Ishikawa (cell line): ENCODE measurements at regions not wholly inside any gene's neighbourhood (a gene's known extent, or its start where the extent isn't known, plus 50 kb on each side); places are given as distances from the start of the nearest gene placed in this dataset.

ENCODE experiments used
- CEBPB ChIP-seq: IDR thresholded peaks from 2 replicates; pipeline ENCODE4 v1.6.1; 2012
- CREB1 ChIP-seq: IDR thresholded peaks from 2 replicates; pipeline ENCODE4 v1.6.1; 2012; ENCODE audit warnings: low read depth
- EGR1 ChIP-seq: IDR thresholded peaks from 2 replicates; pipeline ENCODE4 v1.6.1; 2012
- EP300 ChIP-seq: IDR thresholded peaks from 2 replicates; pipeline ENCODE4 v1.6.1; 2012; ENCODE audit warnings: borderline replicate concordance
- FOXM1 ChIP-seq: IDR thresholded peaks from 2 replicates; pipeline ENCODE4 v1.6.1; 2012; ENCODE audit warnings: low read depth, borderline replicate concordance
- NFIC ChIP-seq: IDR thresholded peaks from 2 replicates; pipeline ENCODE4 v1.6.1; 2012
- RAD21 ChIP-seq: IDR thresholded peaks from 2 replicates; pipeline ENCODE4 v1.6.1; 2012; ENCODE audit warnings: low read depth
- TAF1 ChIP-seq: IDR thresholded peaks from 2 replicates; pipeline ENCODE4 v1.6.1; 2012; ENCODE audit warnings: low read depth, mild to moderate bottlenecking
- TCF12 ChIP-seq: IDR thresholded peaks from 2 replicates; pipeline ENCODE4 v1.6.1; 2012; ENCODE audit warnings: low read depth
- TEAD4 ChIP-seq: IDR thresholded peaks from 2 replicates; pipeline ENCODE4 v1.6.1; 2012
- YY1 ChIP-seq: IDR thresholded peaks from 2 replicates; pipeline ENCODE4 v1.6.1; 2012; ENCODE audit warnings: low read depth
- ZBTB7A ChIP-seq: IDR thresholded peaks from 2 replicates; pipeline ENCODE4 v1.6.1; 2012; ENCODE audit warnings: low read depth
- TF ChIP-seq, protein P1 (sequence below): IDR thresholded peaks from 2 replicates; pipeline ENCODE4 v1.6.1; 2012; ENCODE audit warnings: low read depth, mild to moderate bottlenecking
- TF ChIP-seq, protein P2 (sequence below): IDR thresholded peaks from 2 replicates; pipeline ENCODE4 v1.6.1; 2012
- TF ChIP-seq, protein P3 (sequence below): IDR thresholded peaks from 2 replicates; pipeline ENCODE4 v1.6.1; 2012

DNA sequence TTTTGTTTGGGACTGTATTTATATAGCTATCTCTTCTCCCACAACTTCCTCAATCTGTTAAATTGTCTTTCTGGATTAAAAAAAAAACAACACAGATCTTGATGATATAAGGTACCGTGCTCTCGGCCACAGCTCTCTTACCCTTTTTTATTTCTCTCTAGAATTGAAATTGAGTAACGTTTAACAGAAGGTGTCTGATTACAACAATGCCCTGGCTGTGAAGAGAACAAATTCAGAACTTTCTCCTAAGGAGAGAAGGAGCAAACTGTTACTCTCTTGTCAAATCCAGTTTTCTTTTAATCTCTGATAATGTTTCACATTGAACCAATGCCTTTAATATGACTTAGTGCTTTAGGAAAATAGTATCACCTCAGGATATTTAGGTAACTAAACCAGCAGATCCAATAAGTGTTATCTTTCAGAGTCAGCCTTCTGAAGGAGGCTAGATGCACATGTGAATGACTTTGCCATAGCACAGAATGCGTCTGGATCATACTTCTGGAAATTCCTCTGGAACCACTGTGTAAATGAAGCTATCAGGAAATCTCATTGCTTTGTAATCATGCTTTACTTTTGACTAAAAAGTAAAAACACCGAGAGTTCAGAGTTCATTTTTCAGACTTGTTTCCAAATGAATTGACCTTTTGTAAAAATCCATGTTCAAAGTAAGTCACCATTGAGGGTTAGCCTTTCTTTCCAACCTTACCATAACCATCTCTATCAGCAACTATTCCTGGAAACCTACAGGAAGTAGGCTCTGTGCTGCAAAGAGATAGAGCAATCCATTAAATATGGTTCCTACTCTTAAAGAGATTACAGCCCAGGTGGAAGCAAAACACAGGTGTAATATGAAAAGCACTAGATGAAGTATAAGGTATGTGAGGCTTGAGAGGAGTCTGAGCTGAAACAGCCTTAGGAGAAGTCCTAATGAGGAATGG lies 147.0 kb upstream of the OSR1 start:
- TF ChIP-seq FOXM1: no peak
- no peak for TF ChIP-seq CEBPB
- TF ChIP-seq, protein P1, sequence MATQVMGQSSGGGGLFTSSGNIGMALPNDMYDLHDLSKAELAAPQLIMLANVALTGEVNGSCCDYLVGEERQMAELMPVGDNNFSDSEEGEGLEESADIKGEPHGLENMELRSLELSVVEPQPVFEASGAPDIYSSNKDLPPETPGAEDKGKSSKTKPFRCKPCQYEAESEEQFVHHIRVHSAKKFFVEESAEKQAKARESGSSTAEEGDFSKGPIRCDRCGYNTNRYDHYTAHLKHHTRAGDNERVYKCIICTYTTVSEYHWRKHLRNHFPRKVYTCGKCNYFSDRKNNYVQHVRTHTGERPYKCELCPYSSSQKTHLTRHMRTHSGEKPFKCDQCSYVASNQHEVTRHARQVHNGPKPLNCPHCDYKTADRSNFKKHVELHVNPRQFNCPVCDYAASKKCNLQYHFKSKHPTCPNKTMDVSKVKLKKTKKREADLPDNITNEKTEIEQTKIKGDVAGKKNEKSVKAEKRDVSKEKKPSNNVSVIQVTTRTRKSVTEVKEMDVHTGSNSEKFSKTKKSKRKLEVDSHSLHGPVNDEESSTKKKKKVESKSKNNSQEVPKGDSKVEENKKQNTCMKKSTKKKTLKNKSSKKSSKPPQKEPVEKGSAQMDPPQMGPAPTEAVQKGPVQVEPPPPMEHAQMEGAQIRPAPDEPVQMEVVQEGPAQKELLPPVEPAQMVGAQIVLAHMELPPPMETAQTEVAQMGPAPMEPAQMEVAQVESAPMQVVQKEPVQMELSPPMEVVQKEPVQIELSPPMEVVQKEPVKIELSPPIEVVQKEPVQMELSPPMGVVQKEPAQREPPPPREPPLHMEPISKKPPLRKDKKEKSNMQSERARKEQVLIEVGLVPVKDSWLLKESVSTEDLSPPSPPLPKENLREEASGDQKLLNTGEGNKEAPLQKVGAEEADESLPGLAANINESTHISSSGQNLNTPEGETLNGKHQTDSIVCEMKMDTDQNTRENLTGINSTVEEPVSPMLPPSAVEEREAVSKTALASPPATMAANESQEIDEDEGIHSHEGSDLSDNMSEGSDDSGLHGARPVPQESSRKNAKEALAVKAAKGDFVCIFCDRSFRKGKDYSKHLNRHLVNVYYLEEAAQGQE: no peak
- TF ChIP-seq, protein P2, sequence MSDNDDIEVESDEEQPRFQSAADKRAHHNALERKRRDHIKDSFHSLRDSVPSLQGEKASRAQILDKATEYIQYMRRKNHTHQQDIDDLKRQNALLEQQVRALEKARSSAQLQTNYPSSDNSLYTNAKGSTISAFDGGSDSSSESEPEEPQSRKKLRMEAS: no peak
- TF ChIP-seq EP300: no peak

DNA sequence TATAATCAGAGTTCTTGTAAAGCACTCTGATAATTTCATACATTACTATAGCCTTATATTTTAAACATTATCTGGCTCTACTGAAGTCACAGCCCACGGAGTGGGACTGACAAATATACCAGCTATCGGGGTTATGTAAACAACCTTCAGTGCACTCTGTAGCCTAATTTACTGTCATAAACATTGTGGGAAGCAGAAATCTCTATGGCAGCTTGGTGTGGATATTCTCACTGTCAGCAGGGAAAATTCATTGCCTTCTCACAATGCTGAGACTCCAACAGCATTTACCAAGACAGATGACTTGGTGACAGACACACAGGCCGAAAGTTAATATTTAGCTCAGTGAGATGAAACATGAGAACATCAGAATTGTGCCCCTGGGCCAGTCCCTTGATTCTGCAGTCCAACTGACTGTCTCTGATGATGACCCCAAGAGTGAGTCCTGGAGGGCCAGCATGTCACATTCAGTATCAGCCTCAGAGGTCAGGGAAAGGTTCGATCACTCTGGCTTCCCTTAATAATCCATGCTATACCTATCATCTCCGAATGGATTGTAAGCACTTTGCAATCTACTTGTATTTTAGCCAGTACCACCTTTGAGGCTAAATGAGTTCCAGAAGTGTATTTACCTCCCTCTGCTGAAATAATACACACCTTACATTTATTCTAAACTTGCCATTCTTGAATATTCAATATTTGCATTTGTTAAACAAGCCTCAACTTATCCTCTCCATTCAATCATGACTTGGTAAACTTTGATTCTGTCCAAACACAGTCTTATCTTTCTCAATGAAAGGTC lies 146.2 kb upstream of the OSR1 start:
- TF ChIP-seq TCF12 (no peak), TAF1 (no peak), CREB1 (no peak), EGR1 (no peak), NFIC (no peak), FOXM1 (no peak), ZBTB7A (no peak), TEAD4 (no peak), YY1 (no peak), RAD21 (no peak), EP300 (no peak), CEBPB (no peak)
- TF ChIP-seq, protein P3, sequence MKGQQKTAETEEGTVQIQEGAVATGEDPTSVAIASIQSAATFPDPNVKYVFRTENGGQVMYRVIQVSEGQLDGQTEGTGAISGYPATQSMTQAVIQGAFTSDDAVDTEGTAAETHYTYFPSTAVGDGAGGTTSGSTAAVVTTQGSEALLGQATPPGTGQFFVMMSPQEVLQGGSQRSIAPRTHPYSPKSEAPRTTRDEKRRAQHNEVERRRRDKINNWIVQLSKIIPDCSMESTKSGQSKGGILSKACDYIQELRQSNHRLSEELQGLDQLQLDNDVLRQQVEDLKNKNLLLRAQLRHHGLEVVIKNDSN: no peak
- TF ChIP-seq, protein P2: no peak
- TF ChIP-seq, protein P1: no peak

DNA sequence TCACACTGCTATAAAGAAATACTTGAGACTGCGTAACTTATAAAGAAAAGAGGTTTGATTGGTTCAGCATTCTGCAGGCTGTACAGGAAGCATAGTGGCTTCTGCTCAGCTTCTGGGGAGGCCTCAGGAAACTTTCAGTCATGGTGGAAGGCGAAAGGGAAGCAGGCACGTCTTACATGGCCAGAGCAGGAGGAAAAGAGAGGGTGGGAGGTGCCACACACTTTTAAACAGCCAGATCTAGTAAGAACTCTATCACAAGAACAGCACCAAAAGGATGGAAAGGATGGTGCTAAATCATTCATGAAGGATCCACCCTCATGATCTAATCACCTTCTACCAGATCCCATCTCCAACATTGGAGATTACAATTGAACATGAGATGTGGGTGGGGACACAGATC lies 145.5 kb upstream of the OSR1 start:
- TF ChIP-seq, protein P1: no peak

DNA sequence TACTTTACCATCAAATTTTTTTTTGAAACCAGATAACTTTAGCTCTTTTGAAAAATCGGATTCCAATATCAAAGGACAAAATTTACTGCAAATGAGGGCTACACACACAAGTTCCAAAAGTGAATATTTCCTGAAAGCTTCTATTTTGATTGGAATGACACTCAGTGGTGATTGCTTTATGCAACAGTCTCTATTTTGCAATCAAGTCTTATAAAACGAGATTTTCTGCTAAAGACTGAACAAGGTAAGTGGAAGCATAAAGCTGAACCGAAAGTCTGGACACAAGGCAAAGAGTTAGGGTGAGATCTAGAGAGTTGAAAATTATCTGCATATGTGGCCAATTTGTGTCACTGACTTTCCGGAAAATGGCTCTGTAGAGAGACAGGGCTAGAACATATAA lies 145.0 kb upstream of the OSR1 start:
- TF ChIP-seq CREB1 (no peak), TCF12 (no peak), RAD21 (no peak)
- TF ChIP-seq, protein P1: no peak
